ENCODE measurements at regions not wholly inside any gene's neighbourhood (a gene's known extent, or its start where the extent isn't known, plus 50 kb on each side); places are given as distances from the start of the nearest gene placed in this dataset.

- no peaks in the 10 kb centered on the region for H3K36me3 ChIP-seq (ENCODE audit: control insufficient read depth in 4 of 4, insufficient read depth in 4 of 4, low read length in 4 of 4)
- H3K27ac ChIP-seq (ENCODE audit: low read depth in 1 of 2, low read length in 1 of 2) = peak overlapping the region in 1 of 2 donors; percentile 75
- peak; percentile 56 to 91 (median 91) for DNase-seq
- H3K9ac ChIP-seq (ENCODE audit: insufficient read depth in 1 of 2, low read length in 2 of 2) = no peak overlapping the region
- H3K4me3 ChIP-seq = no peak overlapping the region
- ATAC-seq (ENCODE audit: insufficient read depth, low FRiP score) = no peak
- 37 to 42% methylated on average over 6 of the region's 6 CpGs for whole genome bisulfite sequencing, 2 donors
- H3K4me1 ChIP-seq (ENCODE audit: control insufficient read depth in 5 of 5, insufficient read depth in 5 of 5, low read length in 5 of 5) = peaks cover 0 to 17% (median 0%) of the 10 kb centered on the region in 5 donors
- no peaks in the 10 kb centered on the region for H3K27me3 ChIP-seq (ENCODE audit: control insufficient read depth in 3 of 3, insufficient read depth in 3 of 3, low read length in 2 of 3)
- TF ChIP-seq, protein P1, sequence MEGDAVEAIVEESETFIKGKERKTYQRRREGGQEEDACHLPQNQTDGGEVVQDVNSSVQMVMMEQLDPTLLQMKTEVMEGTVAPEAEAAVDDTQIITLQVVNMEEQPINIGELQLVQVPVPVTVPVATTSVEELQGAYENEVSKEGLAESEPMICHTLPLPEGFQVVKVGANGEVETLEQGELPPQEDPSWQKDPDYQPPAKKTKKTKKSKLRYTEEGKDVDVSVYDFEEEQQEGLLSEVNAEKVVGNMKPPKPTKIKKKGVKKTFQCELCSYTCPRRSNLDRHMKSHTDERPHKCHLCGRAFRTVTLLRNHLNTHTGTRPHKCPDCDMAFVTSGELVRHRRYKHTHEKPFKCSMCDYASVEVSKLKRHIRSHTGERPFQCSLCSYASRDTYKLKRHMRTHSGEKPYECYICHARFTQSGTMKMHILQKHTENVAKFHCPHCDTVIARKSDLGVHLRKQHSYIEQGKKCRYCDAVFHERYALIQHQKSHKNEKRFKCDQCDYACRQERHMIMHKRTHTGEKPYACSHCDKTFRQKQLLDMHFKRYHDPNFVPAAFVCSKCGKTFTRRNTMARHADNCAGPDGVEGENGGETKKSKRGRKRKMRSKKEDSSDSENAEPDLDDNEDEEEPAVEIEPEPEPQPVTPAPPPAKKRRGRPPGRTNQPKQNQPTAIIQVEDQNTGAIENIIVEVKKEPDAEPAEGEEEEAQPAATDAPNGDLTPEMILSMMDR (IDR thresholded peaks at IDR 0.05; ENCODE audit: control extremely low read depth, extremely low read depth) = no peak
- no peaks in the 10 kb centered on the region for H3K9me3 ChIP-seq (ENCODE audit: control insufficient read depth in 4 of 4, insufficient read depth in 3 of 4, low read length in 3 of 4)
Measured at GRCh38 chr2:83081826-83082690, 1377.0 kb downstream of the SUCLG1 start.

DNA sequence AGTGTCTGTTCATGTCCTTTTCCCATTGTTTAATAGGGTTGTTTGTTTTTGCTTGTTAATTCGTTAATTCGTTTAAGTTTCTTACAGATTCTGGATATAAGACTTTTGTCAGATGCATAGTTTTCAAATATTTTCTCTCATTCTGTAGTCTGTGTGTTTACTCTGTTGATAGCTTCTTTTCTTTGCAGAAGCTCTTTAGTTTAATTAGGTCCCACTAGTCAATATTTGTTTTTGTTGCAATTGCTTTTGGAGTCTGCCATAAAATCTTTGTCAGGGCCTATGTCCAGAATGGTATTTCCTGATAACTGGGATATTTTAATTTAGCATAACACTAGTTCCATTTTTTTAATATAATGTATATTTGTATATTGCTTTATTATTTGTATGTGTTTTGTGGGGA is 1380.1 kb downstream of the SUCLG1 start:
- TF ChIP-seq, protein P1 (IDR thresholded peaks at IDR 0.05; ENCODE audit: control extremely low read depth, extremely low read depth) = no peak
- no peak overlapping the region for H3K27ac ChIP-seq (ENCODE audit: low read depth in 1 of 2, low read length in 1 of 2)
- ATAC-seq (ENCODE audit: insufficient read depth, low FRiP score) (no peak), DNase-seq (no peak)
- no peak overlapping the region for H3K9ac ChIP-seq (ENCODE audit: insufficient read depth in 1 of 2, low read length in 2 of 2)
- no peak overlapping the region for H3K4me3 ChIP-seq
- no peaks in the 10 kb centered on the region for H3K36me3 ChIP-seq (ENCODE audit: control insufficient read depth in 4 of 4, insufficient read depth in 4 of 4, low read length in 4 of 4)
- no peaks in the 10 kb centered on the region for H3K9me3 ChIP-seq (ENCODE audit: control insufficient read depth in 4 of 4, insufficient read depth in 3 of 4, low read length in 3 of 4)
- WGBS, 2 donors = 86 to 95% methylated on average over 2 of the region's 2 CpGs
- peaks cover 0 to 17% (median 2%) of the 10 kb centered on the region in 5 donors for H3K4me1 ChIP-seq (ENCODE audit: control insufficient read depth in 5 of 5, insufficient read depth in 5 of 5, low read length in 5 of 5)
- H3K27me3 ChIP-seq (ENCODE audit: control insufficient read depth in 3 of 3, insufficient read depth in 3 of 3, low read length in 2 of 3) = no peaks in the 10 kb centered on the region

GRCh38 chr2:83072767-83073166 is 1386.3 kb downstream of the SUCLG1 start:
- H3K9ac ChIP-seq (ENCODE audit: insufficient read depth in 1 of 2, low read length in 2 of 2) = no peak overlapping the region
- H3K27ac ChIP-seq (ENCODE audit: low read depth in 1 of 2, low read length in 1 of 2) = no peak overlapping the region
- DNase-seq (no peak), ATAC-seq (ENCODE audit: insufficient read depth, low FRiP score) (no peak)
- no peaks in the 10 kb centered on the region for H3K36me3 ChIP-seq (ENCODE audit: control insufficient read depth in 4 of 4, insufficient read depth in 4 of 4, low read length in 4 of 4)
- TF ChIP-seq, protein P1 (IDR thresholded peaks at IDR 0.05; ENCODE audit: control extremely low read depth, extremely low read depth) = no peak
- H3K4me1 ChIP-seq (ENCODE audit: control insufficient read depth in 5 of 5, insufficient read depth in 5 of 5, low read length in 5 of 5) = peaks cover 0 to 3% (median 0%) of the 10 kb centered on the region in 5 donors
- H3K27me3 ChIP-seq (ENCODE audit: control insufficient read depth in 3 of 3, insufficient read depth in 3 of 3, low read length in 2 of 3) = no peaks in the 10 kb centered on the region
- no peaks in the 10 kb centered on the region for H3K9me3 ChIP-seq (ENCODE audit: control insufficient read depth in 4 of 4, insufficient read depth in 3 of 4, low read length in 3 of 4)
- no peak overlapping the region for H3K4me3 ChIP-seq
